HG02610 (cell line): ENCODE measurements at regions not wholly inside any gene's neighbourhood (a gene's known extent, or its start where the extent isn't known, plus 50 kb on each side); places are given as distances from the start of the nearest gene placed in this dataset.

Source experiments
- ATAC-seq: cut with Tn5 transposase; IDR thresholded peaks from one replicate; pipeline ENCODE4 v1.9.1; 2021; ENCODE audit warnings: mild to moderate bottlenecking, moderate library complexity; ENCODE audit not compliant: unreplicated experiment

- no peak for ATAC-seq
Observed at GRCh38 chr13:77384999-77385398, 58.1 kb upstream of the MYCBP2 start.

- no peak for ATAC-seq
Observed at GRCh38 chr13:77383097-77383496, 56.2 kb upstream of the MYCBP2 start.

- ATAC-seq, result no peak
Observed at GRCh38 chr13:77381059-77381458, 54.2 kb upstream of the MYCBP2 start.

GRCh38 chr13:77379508-77379907 is 52.6 kb upstream of the MYCBP2 start:
- no peak for ATAC-seq

- ATAC-seq, result no peak
Observed at GRCh38 chr13:77378662-77379061, 51.8 kb upstream of the MYCBP2 start.

GRCh38 chr13:77377016-77377415 is 50.1 kb upstream of the MYCBP2 start:
- ATAC-seq, result no peak
